SK-MEL-5 (cell line): ENCODE measurements at regions not wholly inside any gene's neighbourhood (a gene's known extent, or its start where the extent isn't known, plus 50 kb on each side); places are given as distances from the start of the nearest gene placed in this dataset.

Source experiments
- DNase-seq: peaks from one replicate; pipeline ENCODE4 v3.0.0-alpha.2; 2016; ENCODE audit warnings: low read depth, low spot score
- in situ Hi-C: cut with HindIII; loops from 2 replicates; pipeline ENCODE4 v1.10.0; 2016; ENCODE audit warnings: low sequenced_read_pairs, high pct_unique_total_duplicates, low pct_unique_long_range_greater_than_20kb

GRCh38 chr3:127112796-127113570, 79.9 kb upstream of the PRR23E start:
- in situ Hi-C loops: no loop called here

GRCh38 chr3:127113571-127113891, 79.4 kb upstream of the PRR23E start:
- in situ Hi-C loops: no loop called here

More at GRCh38 chr3:127112796-127113570, 79.9 kb upstream of the PRR23E start:
- no peak for DNase-seq

GRCh38 chr3:127114337-127115070, 78.4 kb upstream of the PRR23E start:
- in situ Hi-C loops: no loop called here
- DNase-seq: no peak

More at GRCh38 chr3:127113571-127113891, 79.4 kb upstream of the PRR23E start:
- no peak for DNase-seq

GRCh38 chr3:127115691-127116351, 77.1 kb upstream of the PRR23E start:
- no peak for DNase-seq
- in situ Hi-C loops: no loop called here

- in situ Hi-C loops: no loop called here
- no peak for DNase-seq
These were observed 74.6 kb upstream of the PRR23E start for GRCh38 chr3:127118366-127118765.

- in situ Hi-C loops: no loop called here
- DNase-seq: no peak
These were observed 73.1 kb upstream of the PRR23E start for GRCh38 chr3:127119693-127120464.

GRCh38 chr3:127120851-127121647, 71.9 kb upstream of the PRR23E start:
- in situ Hi-C loops: no loop called here

GRCh38 chr3:127121885-127122284, 71.0 kb upstream of the PRR23E start:
- in situ Hi-C loops: no loop called here
- DNase-seq: no peak

More at GRCh38 chr3:127120851-127121647, 71.9 kb upstream of the PRR23E start:
- no peak for DNase-seq

GRCh38 chr3:127123533-127123932, 69.4 kb upstream of the PRR23E start:
- no peak for DNase-seq
- in situ Hi-C loops: no loop called here

GRCh38 chr3:127124120-127124519, 68.8 kb upstream of the PRR23E start:
- no peak for DNase-seq
- in situ Hi-C loops: no loop called here

GRCh38 chr3:127131424-127132170, 61.3 kb upstream of the PRR23E start:
- DNase-seq: no peak
- in situ Hi-C loops: no loop called here

GRCh38 chr3:127132876-127133275, 60.1 kb upstream of the PRR23E start:
- DNase-seq: no peak
- in situ Hi-C loops: no loop called here

GRCh38 chr3:127133971-127134370, 59.0 kb upstream of the PRR23E start:
- in situ Hi-C loops: no loop called here
- no peak for DNase-seq

GRCh38 chr3:127134466-127134865, 58.5 kb upstream of the PRR23E start:
- DNase-seq: no peak
- in situ Hi-C loops: no loop called here

GRCh38 chr3:127134887-127135240, 58.1 kb upstream of the PRR23E start:
- DNase-seq: no peak
- in situ Hi-C loops: no loop called here

- in situ Hi-C loops: no loop called here
- DNase-seq: no peak
These were observed 57.5 kb upstream of the PRR23E start for GRCh38 chr3:127135241-127136023.
